ENCODE measurements at regions not wholly inside any gene's neighbourhood (a gene's known extent, or its start where the extent isn't known, plus 50 kb on each side); places are given as distances from the start of the nearest gene placed in this dataset.

DNA sequence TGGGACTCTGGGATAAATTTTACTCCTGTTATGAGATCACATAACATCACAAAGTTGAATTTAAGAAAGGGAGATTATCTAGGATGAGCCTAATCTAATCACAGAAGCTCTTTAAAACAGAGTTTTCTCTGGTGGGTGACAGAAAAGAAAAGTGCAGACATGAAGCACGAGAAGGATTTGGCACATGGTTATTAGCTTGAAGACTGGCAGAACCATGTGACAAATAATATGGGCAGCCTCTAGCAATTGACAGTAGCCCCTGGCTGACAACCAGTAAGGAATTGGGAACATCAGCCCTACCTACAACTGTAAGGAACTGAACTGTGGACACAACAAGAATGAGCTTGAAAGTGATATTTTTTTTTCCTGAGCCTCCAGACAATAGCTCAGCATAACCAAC, 243.1 kb downstream of the HTR1A start:
- TF ChIP-seq, protein P1, sequence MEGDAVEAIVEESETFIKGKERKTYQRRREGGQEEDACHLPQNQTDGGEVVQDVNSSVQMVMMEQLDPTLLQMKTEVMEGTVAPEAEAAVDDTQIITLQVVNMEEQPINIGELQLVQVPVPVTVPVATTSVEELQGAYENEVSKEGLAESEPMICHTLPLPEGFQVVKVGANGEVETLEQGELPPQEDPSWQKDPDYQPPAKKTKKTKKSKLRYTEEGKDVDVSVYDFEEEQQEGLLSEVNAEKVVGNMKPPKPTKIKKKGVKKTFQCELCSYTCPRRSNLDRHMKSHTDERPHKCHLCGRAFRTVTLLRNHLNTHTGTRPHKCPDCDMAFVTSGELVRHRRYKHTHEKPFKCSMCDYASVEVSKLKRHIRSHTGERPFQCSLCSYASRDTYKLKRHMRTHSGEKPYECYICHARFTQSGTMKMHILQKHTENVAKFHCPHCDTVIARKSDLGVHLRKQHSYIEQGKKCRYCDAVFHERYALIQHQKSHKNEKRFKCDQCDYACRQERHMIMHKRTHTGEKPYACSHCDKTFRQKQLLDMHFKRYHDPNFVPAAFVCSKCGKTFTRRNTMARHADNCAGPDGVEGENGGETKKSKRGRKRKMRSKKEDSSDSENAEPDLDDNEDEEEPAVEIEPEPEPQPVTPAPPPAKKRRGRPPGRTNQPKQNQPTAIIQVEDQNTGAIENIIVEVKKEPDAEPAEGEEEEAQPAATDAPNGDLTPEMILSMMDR (IDR thresholded peaks at IDR 0.05; ENCODE audit: low read length): no peak
- no peak for TF ChIP-seq EZH2phosphoT487 (IDR thresholded peaks at IDR 0.05; ENCODE audit: low read length)
